Fibroblast of villous mesenchyme (primary cell): ENCODE measurements at regions not wholly inside any gene's neighbourhood (a gene's known extent, or its start where the extent isn't known, plus 50 kb on each side); places are given as distances from the start of the nearest gene placed in this dataset.

ENCODE experiments used
- DNase-seq: peaks from one replicate; pipeline ENCODE4 v3.0.0-alpha.2; 2010; ENCODE audit warnings: low read depth
- H3K4me3 ChIP-seq: 2 replicates; pipeline ENCODE4 v1.5.1; 2011; ENCODE audit warnings: low read depth, mild to moderate bottlenecking, low read length
- TF ChIP-seq, protein P1 (sequence below): IDR thresholded peaks from 2 replicates; pipeline ENCODE4 v1.5.1; 2012; ENCODE audit warnings: low read depth, mild to moderate bottlenecking, low read length; ENCODE audit not compliant: insufficient read depth

DNA sequence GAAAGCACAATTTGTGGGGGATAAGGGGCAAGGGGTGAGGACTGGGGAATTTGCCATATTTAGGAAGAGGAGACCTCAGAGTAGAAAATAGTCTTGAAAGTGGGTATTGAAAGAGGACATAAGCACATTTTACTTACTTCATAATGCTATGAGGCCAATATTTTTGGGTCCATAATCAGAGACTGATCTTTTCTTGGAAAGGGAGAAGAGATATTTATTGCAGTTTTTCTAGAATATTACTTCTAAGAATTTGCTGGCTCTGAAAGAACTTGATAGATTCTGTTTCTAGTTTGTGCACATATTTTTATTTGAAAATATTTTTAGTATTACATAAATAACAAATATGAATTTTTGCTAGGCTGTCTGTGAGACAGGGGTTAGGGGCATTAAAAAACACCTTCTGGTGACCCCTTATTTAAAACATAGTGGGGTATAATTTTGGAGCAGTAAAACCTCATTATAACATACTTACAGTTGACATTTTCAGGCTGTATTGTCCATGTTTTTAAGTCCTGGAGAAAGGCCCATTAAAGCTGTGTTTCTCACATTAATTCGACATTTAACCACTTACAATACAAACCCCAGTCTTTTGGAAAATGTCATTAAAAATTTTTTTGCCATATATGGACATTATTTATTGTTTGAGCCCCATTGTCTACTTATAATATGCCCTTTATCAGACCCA is 118.9 kb upstream of the NFIB start:
- no peak overlapping the region for H3K4me3 ChIP-seq
- TF ChIP-seq, protein P1, sequence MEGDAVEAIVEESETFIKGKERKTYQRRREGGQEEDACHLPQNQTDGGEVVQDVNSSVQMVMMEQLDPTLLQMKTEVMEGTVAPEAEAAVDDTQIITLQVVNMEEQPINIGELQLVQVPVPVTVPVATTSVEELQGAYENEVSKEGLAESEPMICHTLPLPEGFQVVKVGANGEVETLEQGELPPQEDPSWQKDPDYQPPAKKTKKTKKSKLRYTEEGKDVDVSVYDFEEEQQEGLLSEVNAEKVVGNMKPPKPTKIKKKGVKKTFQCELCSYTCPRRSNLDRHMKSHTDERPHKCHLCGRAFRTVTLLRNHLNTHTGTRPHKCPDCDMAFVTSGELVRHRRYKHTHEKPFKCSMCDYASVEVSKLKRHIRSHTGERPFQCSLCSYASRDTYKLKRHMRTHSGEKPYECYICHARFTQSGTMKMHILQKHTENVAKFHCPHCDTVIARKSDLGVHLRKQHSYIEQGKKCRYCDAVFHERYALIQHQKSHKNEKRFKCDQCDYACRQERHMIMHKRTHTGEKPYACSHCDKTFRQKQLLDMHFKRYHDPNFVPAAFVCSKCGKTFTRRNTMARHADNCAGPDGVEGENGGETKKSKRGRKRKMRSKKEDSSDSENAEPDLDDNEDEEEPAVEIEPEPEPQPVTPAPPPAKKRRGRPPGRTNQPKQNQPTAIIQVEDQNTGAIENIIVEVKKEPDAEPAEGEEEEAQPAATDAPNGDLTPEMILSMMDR = no peak
- DNase-seq = no peak

DNA sequence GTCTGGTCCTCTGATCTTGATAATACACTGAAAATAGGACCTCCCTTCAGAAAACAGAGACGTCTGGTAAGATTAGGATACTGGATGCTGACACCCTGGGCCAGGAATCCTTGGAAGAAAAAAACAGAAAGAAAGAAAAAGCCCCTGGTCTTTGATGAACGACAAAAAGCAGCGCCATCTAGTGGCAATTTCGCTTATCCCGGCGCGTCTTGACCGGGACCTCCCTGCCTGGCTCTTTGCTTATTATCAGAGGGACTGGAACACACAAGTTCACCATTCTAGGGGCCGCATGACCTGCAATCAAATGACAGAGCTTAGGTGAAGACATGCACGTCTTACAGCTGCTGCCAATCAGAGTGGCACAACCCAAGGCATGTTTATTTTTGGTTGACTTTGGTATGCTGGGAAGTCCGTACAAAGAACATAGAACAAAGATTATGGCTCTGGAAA is 114.9 kb upstream of the NFIB start:
- no peak overlapping the region for H3K4me3 ChIP-seq
- TF ChIP-seq, protein P1 = peak; percentile 77
- peak; percentile 77 for DNase-seq

DNA sequence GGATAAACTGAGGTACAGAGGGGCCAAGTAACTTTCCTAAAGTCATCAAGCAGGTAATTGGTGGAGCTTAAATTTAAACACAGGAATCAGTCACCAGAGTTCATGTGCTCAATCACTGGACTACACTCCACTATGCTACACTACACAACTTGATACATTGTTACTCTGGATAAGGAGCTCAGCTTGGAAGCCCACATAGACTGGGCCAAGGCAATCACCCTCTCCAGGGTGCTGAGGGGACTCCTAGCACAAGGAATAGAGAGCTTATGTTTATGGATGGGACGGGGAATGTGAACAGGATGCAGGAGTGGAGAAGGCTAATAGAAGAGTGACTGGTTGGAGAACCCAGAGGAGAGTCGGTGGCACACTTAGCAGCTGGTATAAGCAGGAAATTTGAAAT is 113.5 kb upstream of the NFIB start:
- no peak for DNase-seq
- H3K4me3 ChIP-seq = no peak overlapping the region
- TF ChIP-seq, protein P1 = no peak

DNA sequence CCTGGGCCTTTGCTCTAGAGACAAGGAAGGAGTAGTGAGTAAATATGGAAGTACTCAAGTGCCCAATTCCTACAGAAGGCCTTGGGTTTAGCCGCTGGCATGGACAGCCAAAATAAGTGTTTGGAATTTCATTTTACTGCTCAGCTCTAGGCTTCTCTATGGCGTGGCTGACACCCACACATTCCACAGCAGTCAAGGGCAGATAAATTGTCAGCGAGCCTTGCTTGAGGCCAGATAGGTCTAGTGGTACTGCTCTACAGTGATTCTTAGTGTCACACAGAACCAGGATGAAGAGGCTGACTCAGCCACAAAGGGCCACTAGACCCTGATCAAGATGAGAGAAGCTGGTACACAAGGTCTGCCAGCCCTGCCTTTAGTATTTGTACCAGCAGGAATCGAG is 111.0 kb upstream of the NFIB start:
- TF ChIP-seq, protein P1 = no peak
- H3K4me3 ChIP-seq = no peak overlapping the region
- DNase-seq = no peak

DNA sequence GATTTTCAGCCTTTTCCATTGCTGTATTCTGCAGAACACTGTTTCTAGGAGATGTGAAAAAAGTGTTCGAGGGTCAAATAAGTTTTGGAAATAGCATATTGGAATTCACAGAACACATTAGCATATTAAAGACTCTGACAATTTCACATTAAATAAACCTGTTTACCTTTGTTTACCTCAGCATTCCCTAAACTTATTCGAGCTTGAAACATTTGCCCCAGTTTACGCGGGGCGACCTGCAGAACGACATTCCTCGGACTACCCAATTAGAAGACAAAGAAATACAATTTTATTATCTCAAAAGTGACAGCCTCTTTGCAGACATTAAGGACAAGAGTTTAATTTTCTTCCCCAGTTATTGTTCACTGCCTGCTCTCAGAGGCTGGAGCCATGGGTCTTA is 110.3 kb upstream of the NFIB start:
- DNase-seq = no peak
- H3K4me3 ChIP-seq = no peak overlapping the region
- TF ChIP-seq, protein P1 = no peak

DNA sequence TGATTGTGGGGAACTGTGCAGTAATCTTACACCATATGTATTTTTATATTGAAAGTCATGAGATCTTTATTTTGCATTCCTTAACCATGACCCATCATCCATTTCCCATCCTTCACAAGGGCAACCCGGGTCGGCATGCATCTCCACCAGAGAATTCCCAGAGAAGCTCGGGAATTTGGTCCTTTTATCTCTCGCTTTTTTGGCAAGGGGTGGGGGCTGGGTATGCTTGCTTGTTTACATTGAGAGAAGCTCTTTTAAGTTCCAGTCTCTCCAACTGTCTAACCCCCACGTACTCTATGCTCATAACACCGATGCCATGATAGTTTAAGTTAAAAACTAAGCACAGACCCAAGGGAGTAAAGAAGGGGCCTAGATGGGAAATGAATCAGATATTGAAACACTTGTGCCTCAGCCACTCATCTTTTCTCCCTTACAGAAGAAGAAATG is 109.9 kb upstream of the NFIB start:
- DNase-seq = peak; percentile 87
- H3K4me3 ChIP-seq = no peak overlapping the region
- TF ChIP-seq, protein P1 = no peak

DNA sequence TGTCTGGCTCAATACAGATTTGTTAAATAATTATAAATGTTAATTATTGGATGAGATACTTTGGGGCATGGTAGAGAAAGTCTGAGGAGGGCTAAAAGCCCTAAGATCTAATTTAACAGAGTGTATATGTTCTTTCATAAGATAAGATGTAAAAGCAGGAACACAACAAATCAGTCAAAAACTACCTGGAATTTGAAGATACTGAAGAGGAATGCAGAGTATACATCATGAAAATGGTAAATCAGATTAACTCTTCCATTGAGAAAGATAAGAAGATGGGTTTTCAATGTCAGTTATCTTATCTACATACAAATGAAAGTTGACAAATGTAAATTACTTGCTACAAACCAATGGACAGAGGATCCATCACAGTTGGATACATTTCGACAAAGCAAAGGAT is 107.3 kb upstream of the NFIB start:
- no peak overlapping the region for H3K4me3 ChIP-seq
- TF ChIP-seq, protein P1 = no peak
- no peak for DNase-seq
